HG03558 (cell line): ENCODE measurements at regions not wholly inside any gene's neighbourhood (a gene's known extent, or its start where the extent isn't known, plus 50 kb on each side); places are given as distances from the start of the nearest gene placed in this dataset.

Experiments used
- ATAC-seq: cut with Tn5 transposase; IDR thresholded peaks from one replicate; pipeline ENCODE4 v1.9.1; 2021; ENCODE audit warnings: moderate number of reproducible peaks; ENCODE audit not compliant: unreplicated experiment; ENCODE audit errors: extremely low read depth

GRCh38 chr10:21184984-21185383, 287.9 kb upstream of the NEBL start:
- no peak for ATAC-seq

- no peak for ATAC-seq
Observed at GRCh38 chr10:21184216-21184615, 287.1 kb upstream of the NEBL start.

- ATAC-seq: no peak
Observed at GRCh38 chr10:21183025-21183424, 285.9 kb upstream of the NEBL start.

- ATAC-seq: no peak
Observed at GRCh38 chr10:21181451-21181850, 284.3 kb upstream of the NEBL start.

- no peak for ATAC-seq
Observed at GRCh38 chr10:21180604-21181003, 283.5 kb upstream of the NEBL start.

GRCh38 chr10:21176934-21177480, 279.9 kb upstream of the NEBL start:
- no peak for ATAC-seq

GRCh38 chr10:21175797-21176196, 278.7 kb upstream of the NEBL start:
- no peak for ATAC-seq

- ATAC-seq: no peak
Observed at GRCh38 chr10:21174715-21175495, 277.8 kb upstream of the NEBL start.

- no peak for ATAC-seq
Observed at GRCh38 chr10:21173802-21174714, 276.9 kb upstream of the NEBL start.

GRCh38 chr10:21172930-21173801, 276.1 kb upstream of the NEBL start:
- no peak for ATAC-seq

- no peak for ATAC-seq
Observed at GRCh38 chr10:21172542-21172929, 275.4 kb upstream of the NEBL start.

GRCh38 chr10:21171936-21172541, 274.9 kb upstream of the NEBL start:
- no peak for ATAC-seq

- ATAC-seq: no peak
Observed at GRCh38 chr10:21171197-21171935, 274.3 kb upstream of the NEBL start.

- ATAC-seq: no peak
Observed at GRCh38 chr10:21170216-21170615, 273.1 kb upstream of the NEBL start.

- ATAC-seq: no peak
Observed at GRCh38 chr10:21169271-21169670, 272.2 kb upstream of the NEBL start.

GRCh38 chr10:21167288-21168010, 270.3 kb upstream of the NEBL start:
- ATAC-seq: no peak

- ATAC-seq: no peak
Observed at GRCh38 chr10:21166557-21167287, 269.6 kb upstream of the NEBL start.

GRCh38 chr10:21165489-21165888, 268.4 kb upstream of the NEBL start:
- no peak for ATAC-seq
